Fibroblast of lung (primary cell): ENCODE measurements at regions not wholly inside any gene's neighbourhood (a gene's known extent, or its start where the extent isn't known, plus 50 kb on each side); places are given as distances from the start of the nearest gene placed in this dataset.

Experiments
- DNase-seq, 2 donors: peaks; one replicate each; pipeline versions ENCODE4 v3.0.0 to v3.0.0-alpha.2; 2010; ENCODE audit warnings: low read depth in 2 of 2
- H2AFZ ChIP-seq: 2 replicates; pipeline ENCODE4 v1.5.1; 2012; ENCODE audit warnings: low read length, control low read depth, inconsistent platforms
- H3K27ac ChIP-seq: 2 replicates; pipeline ENCODE4 v1.5.1; 2011; ENCODE audit warnings: low read length, control low read depth; ENCODE audit not compliant: insufficient read depth
- H3K27me3 ChIP-seq: 2 replicates; pipeline ENCODE4 v1.5.1; 2011; ENCODE audit warnings: mild to moderate bottlenecking, low read length; ENCODE audit not compliant: control insufficient read depth, insufficient read depth
- H3K36me3 ChIP-seq: 2 replicates; pipeline ENCODE4 v1.5.1; 2011; ENCODE audit warnings: low read length; ENCODE audit not compliant: control insufficient read depth, insufficient read depth
- H3K4me1 ChIP-seq: 2 replicates; pipeline ENCODE4 v1.5.1; 2011; ENCODE audit warnings: low read length; ENCODE audit not compliant: control insufficient read depth, insufficient read depth; ENCODE audit errors: extremely low read depth
- H3K4me2 ChIP-seq: 2 replicates; pipeline ENCODE4 v1.5.1; 2011; ENCODE audit warnings: low read length, control low read depth; ENCODE audit not compliant: insufficient read depth; ENCODE audit errors: extremely low read depth
- H3K4me3 ChIP-seq, 4 experiments: fragments of 200-600 bp in 1 of 4; sonication (generic) in 1 of 4; replicated peaks in 1 of 4; 2 replicates each; pipeline ENCODE4 v1.5.1; 2011 to 2016; ENCODE audit warnings: low read length in 4 of 4, low read depth in 3 of 4, mild to moderate bottlenecking in 3 of 4, control low read depth in 2 of 4, inconsistent platforms in 1 of 4, mixed read lengths in 1 of 4; ENCODE audit not compliant: insufficient read depth in 1 of 4; ENCODE audit errors: control extremely low read depth in 1 of 4
- H3K79me2 ChIP-seq: 2 replicates; pipeline ENCODE4 v1.5.1; 2012; ENCODE audit warnings: mild to moderate bottlenecking, low read length, inconsistent platforms; ENCODE audit not compliant: control insufficient read depth, insufficient read depth
- H3K9ac ChIP-seq: 2 replicates; pipeline ENCODE4 v1.5.1; 2011; ENCODE audit warnings: mild to moderate bottlenecking, low read length, control low read depth; ENCODE audit not compliant: insufficient read depth
- H3K9me3 ChIP-seq: 2 replicates; pipeline ENCODE4 v1.5.1; 2012; ENCODE audit warnings: low read depth, low read length; ENCODE audit not compliant: control insufficient read depth, insufficient read depth
- H4K20me1 ChIP-seq: 2 replicates; pipeline ENCODE4 v1.5.1; 2011; ENCODE audit warnings: low read length; ENCODE audit not compliant: control insufficient read depth, insufficient read depth; ENCODE audit errors: extremely low read depth
- CTCF ChIP-seq, 2 donors: IDR thresholded peaks in 1 of 2; conservative IDR thresholded peaks in 1 of 2; 1 replicate in 1 of 2; 2 replicates in 1 of 2; pipeline ENCODE4 v1.5.1; 2011 to 2012; ENCODE audit warnings: low read length in 2 of 2, control low read depth in 1 of 2, inconsistent platforms in 1 of 2, low read depth in 1 of 2, mild to moderate bottlenecking in 1 of 2
- EZH2 ChIP-seq: IDR thresholded peaks from 2 replicates; pipeline ENCODE4 v1.5.1; 2012; ENCODE audit warnings: low read length, control low read depth, mild to moderate bottlenecking; ENCODE audit errors: missing control alignments

- Histone ChIP-seq H3K4me3 (no peak overlapping the region), H3K9ac (no peak overlapping the region), H3K4me1 (no peaks in the 10 kb centered on the region), H4K20me1 (no peaks in the 10 kb centered on the region), H3K27me3 (no peaks in the 10 kb centered on the region), H3K9me3 (no peaks in the 10 kb centered on the region), H3K27ac (no peak overlapping the region), H3K36me3 (no peaks in the 10 kb centered on the region), H3K79me2 (no peaks in the 10 kb centered on the region), H2AFZ (no peak overlapping the region), H3K4me2 (no peak overlapping the region)
- DNase-seq: no peak
- TF ChIP-seq EZH2 (no peak), CTCF (conservative IDR thresholded peaks at IDR 0.05 in 1 of 2, IDR thresholded peaks at IDR 0.05 in 1 of 2; ENCODE audit: low read depth in 1 of 2, low read length in 2 of 2) (no peak)
Observed at GRCh38 chrX:20715176-20715575, 448.5 kb upstream of the RPS6KA3 start.

DNA sequence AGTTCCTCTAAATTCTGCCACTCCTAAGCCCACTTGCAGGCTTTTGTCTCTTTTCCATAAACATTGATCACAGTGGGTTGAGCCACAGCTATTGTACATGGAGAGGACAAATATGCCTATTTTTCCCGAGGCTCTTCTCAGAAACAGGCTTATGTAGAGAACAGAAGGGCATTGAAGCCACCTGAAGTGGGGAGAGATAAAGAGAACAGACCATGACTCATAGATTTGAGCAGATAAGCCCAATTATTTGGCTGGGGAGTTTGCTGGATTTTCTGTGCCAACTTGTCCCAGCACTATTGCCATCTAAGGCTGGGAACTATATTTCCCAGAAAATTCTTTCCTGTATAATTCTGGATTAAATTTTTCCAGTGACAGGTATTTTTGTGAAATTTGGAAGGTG, 446.1 kb upstream of the RPS6KA3 start:
- Histone ChIP-seq H3K4me1 (no peaks in the 10 kb centered on the region), H3K9ac (no peak overlapping the region), H3K27me3 (no peaks in the 10 kb centered on the region), H3K79me2 (no peaks in the 10 kb centered on the region), H2AFZ (no peak overlapping the region), H3K36me3 (no peaks in the 10 kb centered on the region), H3K4me3 (no peak overlapping the region), H3K4me2 (no peak overlapping the region), H3K9me3 (no peaks in the 10 kb centered on the region), H3K27ac (no peak overlapping the region), H4K20me1 (no peaks in the 10 kb centered on the region)
- DNase-seq: peak in 1 of 2 donors; percentile 3
- TF ChIP-seq CTCF (conservative IDR thresholded peaks at IDR 0.05 in 1 of 2, IDR thresholded peaks at IDR 0.05 in 1 of 2; ENCODE audit: low read depth in 1 of 2, low read length in 2 of 2): no peak
- no peak for TF ChIP-seq EZH2

DNA sequence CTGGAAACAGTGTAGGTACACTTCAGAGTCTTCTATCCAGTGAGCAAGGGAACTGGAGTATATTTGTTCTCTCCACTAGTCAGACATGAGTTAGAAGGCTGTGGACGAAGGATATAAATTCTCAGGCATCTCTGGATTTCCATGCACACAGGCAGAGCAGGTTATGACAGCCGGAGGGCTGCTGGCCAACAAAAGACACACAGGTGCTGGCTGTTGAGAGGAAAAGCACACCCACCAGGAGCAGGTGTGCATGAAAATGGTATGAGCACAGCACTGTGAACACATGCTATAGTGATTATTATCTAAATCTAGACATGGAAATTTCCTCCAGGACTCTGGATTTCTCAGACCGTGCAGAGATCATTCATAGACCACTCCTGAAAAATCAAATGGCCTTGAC, 444.7 kb upstream of the RPS6KA3 start:
- H4K20me1 ChIP-seq: no peaks in the 10 kb centered on the region
- H3K4me1 ChIP-seq: no peaks in the 10 kb centered on the region
- H3K4me3 ChIP-seq: no peak overlapping the region
- H3K27ac ChIP-seq: no peak overlapping the region
- no peaks in the 10 kb centered on the region for H3K27me3 ChIP-seq
- H3K4me2 ChIP-seq: no peak overlapping the region
- H3K36me3 ChIP-seq: no peaks in the 10 kb centered on the region
- no peak overlapping the region for H3K9ac ChIP-seq
- no peak overlapping the region for H2AFZ ChIP-seq
- DNase-seq: no peak
- H3K9me3 ChIP-seq: no peaks in the 10 kb centered on the region
- TF ChIP-seq EZH2: no peak
- no peak for TF ChIP-seq CTCF (conservative IDR thresholded peaks at IDR 0.05 in 1 of 2, IDR thresholded peaks at IDR 0.05 in 1 of 2; ENCODE audit: low read depth in 1 of 2, low read length in 2 of 2)
- H3K79me2 ChIP-seq: no peaks in the 10 kb centered on the region
